Prostate gland (tissue), 2 donors: ENCODE measurements at regions not wholly inside any gene's neighbourhood (a gene's known extent, or its start where the extent isn't known, plus 50 kb on each side); places are given as distances from the start of the nearest gene placed in this dataset.

Source experiments
- DNase-seq: peaks from one replicate; pipeline ENCODE4 v3.0.0-alpha.2; 2019; ENCODE audit warnings: low spot score
- H3K27ac ChIP-seq, 2 donors: fragments of 200-600 bp; sonication (generic); 2 replicates each; pipeline ENCODE4 v1.5.1; 2017 to 2019
- H3K27me3 ChIP-seq: fragments of 200-600 bp; sonication (generic); replicated peaks from 2 replicates; pipeline ENCODE4 v1.5.1; 2019; ENCODE audit not compliant: insufficient read depth
- H3K36me3 ChIP-seq, 2 donors: fragments of 200-600 bp; sonication (generic); 1 replicate in 1 of 2; 2 replicates in 1 of 2; pipeline versions ENCODE4 v1.5.1 to v1.8.1; 2017 to 2019
- H3K4me1 ChIP-seq: fragments of 200-600 bp; sonication (generic); replicated peaks from 2 replicates; pipeline ENCODE4 v1.5.1; 2019
- H3K4me3 ChIP-seq, 2 donors: fragments of 200-600 bp; sonication (generic); 2 replicates each; pipeline ENCODE4 v1.5.1; 2017 to 2019
- H3K9me3 ChIP-seq: fragments of 200-600 bp; sonication (generic); 2 replicates; pipeline ENCODE4 v1.5.1; 2017
- CTCF ChIP-seq, 4 experiments: fragments of 200-600 bp in 2 of 4; fragments of 450-650 bp in 2 of 4; sonication (generic) in 2 of 4; IDR thresholded peaks; 1 replicate in 3 of 4; 2 replicates in 1 of 4; pipeline ENCODE4 v1.5.1; 2016 to 2019; ENCODE audit warnings: antibody characterized with exemption in 4 of 4, mild to moderate bottlenecking in 2 of 4, moderate library complexity in 2 of 4
- POLR2A ChIP-seq: fragments of 450-650 bp; IDR thresholded peaks from one replicate; pipeline ENCODE4 v1.6.1; 2016; ENCODE audit warnings: antibody characterized with exemption, mild to moderate bottlenecking
- POLR2AphosphoS5 ChIP-seq: sonication (generic); formaldehyde crosslinking; IDR thresholded peaks from one replicate; pipeline ENCODE4 v1.6.1; 2017; ENCODE audit warnings: antibody characterized with exemption
- WGBS: methylation state at CpG from one replicate; pipeline ENCODE4 v1.1.5; 2018; 5-methylcytosine and 5-hydroxymethylcytosine counted together
- intact Hi-C: fragments of 100-400 bp; cut with DNase I; formaldehyde crosslinking; loops from one replicate; pipeline ENCODE4 v1.14.2; 2022

- Histone ChIP-seq H3K27me3 (peaks cover under 1% of the 10 kb centered on the region), H3K4me1 (no peaks in the 10 kb centered on the region), H3K9me3 (no peaks in the 10 kb centered on the region), H3K27ac (no peak overlapping the region), H3K36me3 (no peaks in the 10 kb centered on the region), H3K4me3 (no peak overlapping the region)
- DNase-seq, result no peak
- intact Hi-C loops, result no loop called here
- TF ChIP-seq POLR2AphosphoS5 (no peak), POLR2A (no peak), CTCF (IDR thresholded peaks at IDR 0.05) (no peak)
- WGBS, result 49% methylated on average over 3 of the region's 3 CpGs
Observed at GRCh38 chr7:25900877-25901276, 251.1 kb upstream of the NFE2L3 start.

GRCh38 chr7:25901658-25902057 lies 250.3 kb upstream of the NFE2L3 start:
- H3K4me1 ChIP-seq, result no peaks in the 10 kb centered on the region
- no peak overlapping the region for H3K4me3 ChIP-seq
- 92% methylated on average over 1 of the region's 1 CpG for WGBS
- H3K27ac ChIP-seq, result no peak overlapping the region
- H3K9me3 ChIP-seq, result no peaks in the 10 kb centered on the region
- no peaks in the 10 kb centered on the region for H3K27me3 ChIP-seq
- TF ChIP-seq CTCF (IDR thresholded peaks at IDR 0.05) (no peak), POLR2AphosphoS5 (no peak), POLR2A (no peak)
- no peaks in the 10 kb centered on the region for H3K36me3 ChIP-seq
- intact Hi-C loops, result no loop called here
- DNase-seq, result no peak

- intact Hi-C loops, result no loop called here
- WGBS, result 80% methylated on average over 3 of the region's 3 CpGs
- H3K27me3 ChIP-seq, result no peaks in the 10 kb centered on the region
- DNase-seq, result no peak
- H3K9me3 ChIP-seq, result no peaks in the 10 kb centered on the region
- TF ChIP-seq POLR2A (no peak), CTCF (IDR thresholded peaks at IDR 0.05) (no peak)
- no peak overlapping the region for H3K27ac ChIP-seq
- H3K4me3 ChIP-seq, result no peak overlapping the region
- no peaks in the 10 kb centered on the region for H3K36me3 ChIP-seq
- H3K4me1 ChIP-seq, result no peaks in the 10 kb centered on the region
Observed at GRCh38 chr7:25906003-25906402, 246.0 kb upstream of the NFE2L3 start.

- no peak for TF ChIP-seq POLR2AphosphoS5
- no peak for TF ChIP-seq POLR2A
- no peak for TF ChIP-seq CTCF (IDR thresholded peaks at IDR 0.05)
- H3K36me3 ChIP-seq, result no peaks in the 10 kb centered on the region
- H3K4me1 ChIP-seq, result no peaks in the 10 kb centered on the region
- no peak overlapping the region for H3K4me3 ChIP-seq
- no peak for DNase-seq
- H3K27me3 ChIP-seq, result no peaks in the 10 kb centered on the region
- 91% methylated on average over 5 of the region's 5 CpGs for WGBS
- no peak overlapping the region for H3K27ac ChIP-seq
- intact Hi-C loops, result no loop called here
- no peaks in the 10 kb centered on the region for H3K9me3 ChIP-seq
Observed at GRCh38 chr7:25906760-25907159, 245.2 kb upstream of the NFE2L3 start.

- Histone ChIP-seq H3K9me3 (no peaks in the 10 kb centered on the region), H3K27ac (no peak overlapping the region), H3K27me3 (no peaks in the 10 kb centered on the region), H3K36me3 (no peaks in the 10 kb centered on the region), H3K4me3 (no peak overlapping the region), H3K4me1 (no peaks in the 10 kb centered on the region)
- DNase-seq, result no peak
- intact Hi-C loops, result no loop called here
- 88% methylated on average over 7 of the region's 7 CpGs for WGBS
- TF ChIP-seq CTCF (IDR thresholded peaks at IDR 0.05) (no peak), POLR2AphosphoS5 (no peak), POLR2A (no peak)
Observed at GRCh38 chr7:25907214-25907613, 244.8 kb upstream of the NFE2L3 start.
